GM19240 (cell line): ENCODE measurements at regions not wholly inside any gene's neighbourhood (a gene's known extent, or its start where the extent isn't known, plus 50 kb on each side); places are given as distances from the start of the nearest gene placed in this dataset.
"Not testable (repeated sequence)": the region's sequence is repeated elsewhere in the genome, so short reads cannot be mapped to it uniquely, and the experiment has no call there.

Experiments
- DNase-seq: peaks from one replicate; pipeline ENCODE4 v3.0.0; 2011; ENCODE audit warnings: low spot score; ENCODE audit not compliant: insufficient read length

GRCh38 chr9:79489261-79490000 is 82.3 kb upstream of the TLE4 start:
- DNase-seq, result no peak

GRCh38 chr9:79490657-79491248 is 81.0 kb upstream of the TLE4 start:
- no peak for DNase-seq

- DNase-seq, result no peak
Observed at GRCh38 chr9:79492092-79493009, 79.4 kb upstream of the TLE4 start.

DNA sequence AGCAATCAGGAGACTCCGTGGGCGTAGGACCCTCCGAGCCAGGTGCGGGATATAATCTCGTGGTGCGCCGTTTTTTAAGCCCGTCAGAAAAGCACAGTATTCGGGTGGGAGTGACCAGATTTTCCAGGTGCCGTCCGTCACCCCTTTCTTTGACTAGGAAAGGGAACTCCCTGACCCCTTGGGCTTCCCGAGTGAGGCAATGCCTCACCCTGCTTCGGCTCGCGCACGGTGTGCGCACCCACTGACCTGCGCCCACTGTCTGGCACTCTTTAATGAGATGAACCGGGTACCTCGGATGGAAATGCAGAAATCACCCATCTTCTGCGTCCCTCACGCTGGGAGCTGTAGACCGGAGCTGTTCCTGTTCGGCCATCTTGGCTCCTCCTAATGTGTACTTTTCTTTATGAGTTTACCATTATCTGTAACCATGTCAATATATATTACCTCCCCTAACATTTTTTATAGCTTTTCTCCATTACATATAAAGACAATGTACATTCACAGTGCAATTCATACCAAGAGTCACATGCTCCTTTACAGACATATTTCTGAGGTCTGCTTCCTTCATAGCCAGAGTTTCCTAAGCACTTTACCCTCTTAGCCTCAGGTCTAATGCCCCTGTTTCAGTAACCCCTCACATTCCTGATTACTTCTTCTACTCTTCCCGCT is 71.4 kb upstream of the TLE4 start:
- not testable (repeated sequence) for DNase-seq

DNA sequence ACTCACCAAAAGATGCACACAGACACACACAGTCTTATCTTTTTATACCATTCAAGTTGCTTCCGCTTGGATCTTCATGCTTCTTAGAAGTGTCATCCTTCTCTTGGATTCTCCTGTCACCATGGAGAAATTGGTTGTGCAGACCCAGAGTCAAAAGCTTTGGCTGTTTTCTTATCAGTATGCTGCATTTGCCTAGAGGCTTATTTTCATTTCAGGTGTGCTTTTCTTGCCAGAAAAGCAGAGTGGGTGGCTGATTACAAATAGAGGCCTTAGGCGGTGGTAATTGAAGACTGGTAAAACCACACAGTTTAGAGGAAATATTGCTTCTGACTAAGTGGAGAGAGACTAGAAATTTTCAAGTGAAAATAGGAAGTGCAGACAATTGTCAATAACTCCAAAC is 70.2 kb upstream of the TLE4 start:
- no peak for DNase-seq

GRCh38 chr9:79507801-79508200 is 64.0 kb upstream of the TLE4 start:
- DNase-seq, result no peak

- DNase-seq, result no peak
Observed at GRCh38 chr9:79512251-79512650, 59.5 kb upstream of the TLE4 start.
